ENCODE measurements at regions not wholly inside any gene's neighbourhood (a gene's known extent, or its start where the extent isn't known, plus 50 kb on each side); places are given as distances from the start of the nearest gene placed in this dataset.

- H3K4me3 ChIP-seq (ENCODE audit: low read depth, low read length): no peak overlapping the region
- no peak for TF ChIP-seq CTCF (IDR thresholded peaks at IDR 0.05; ENCODE audit: borderline replicate concordance, insufficient read depth, low read depth, low read length)
These were observed 378.9 kb downstream of the SMARCA1 start for GRCh38 chrX:129144172-129145038.

- no peak overlapping the region for H3K4me3 ChIP-seq (ENCODE audit: low read depth, low read length)
- no peak for TF ChIP-seq CTCF (IDR thresholded peaks at IDR 0.05; ENCODE audit: borderline replicate concordance, insufficient read depth, low read depth, low read length)
These were observed 383.3 kb downstream of the SMARCA1 start for GRCh38 chrX:129139837-129140598.

GRCh38 chrX:129125122-129125914, 398.0 kb downstream of the SMARCA1 start:
- no peak overlapping the region for H3K4me3 ChIP-seq (ENCODE audit: low read depth, low read length)

GRCh38 chrX:129123795-129124194, 399.5 kb downstream of the SMARCA1 start:
- TF ChIP-seq CTCF (IDR thresholded peaks at IDR 0.05; ENCODE audit: borderline replicate concordance, insufficient read depth, low read depth, low read length): no peak
- H3K4me3 ChIP-seq (ENCODE audit: low read depth, low read length): no peak overlapping the region

More at GRCh38 chrX:129125122-129125914, 398.0 kb downstream of the SMARCA1 start:
- no peak for TF ChIP-seq CTCF (IDR thresholded peaks at IDR 0.05; ENCODE audit: borderline replicate concordance, insufficient read depth, low read depth, low read length)

- H3K4me3 ChIP-seq (ENCODE audit: low read depth, low read length): no peak overlapping the region
- no peak for TF ChIP-seq CTCF (IDR thresholded peaks at IDR 0.05; ENCODE audit: borderline replicate concordance, insufficient read depth, low read depth, low read length)
These were observed 406.4 kb downstream of the SMARCA1 start for GRCh38 chrX:129116676-129117470.

- no peak overlapping the region for H3K4me3 ChIP-seq (ENCODE audit: low read depth, low read length)
- no peak for TF ChIP-seq CTCF (IDR thresholded peaks at IDR 0.05; ENCODE audit: borderline replicate concordance, insufficient read depth, low read depth, low read length)
These were observed 407.4 kb downstream of the SMARCA1 start for GRCh38 chrX:129115935-129116334.
